ENCODE measurements at regions not wholly inside any gene's neighbourhood (a gene's known extent, or its start where the extent isn't known, plus 50 kb on each side); places are given as distances from the start of the nearest gene placed in this dataset.

GRCh38 chr1:226816576-226816975 lies 53.8 kb upstream of the PSEN2 start:
- DNase-seq: no peak

GRCh38 chr1:226814751-226815537 lies 55.5 kb upstream of the PSEN2 start:
- no peak for DNase-seq

DNA sequence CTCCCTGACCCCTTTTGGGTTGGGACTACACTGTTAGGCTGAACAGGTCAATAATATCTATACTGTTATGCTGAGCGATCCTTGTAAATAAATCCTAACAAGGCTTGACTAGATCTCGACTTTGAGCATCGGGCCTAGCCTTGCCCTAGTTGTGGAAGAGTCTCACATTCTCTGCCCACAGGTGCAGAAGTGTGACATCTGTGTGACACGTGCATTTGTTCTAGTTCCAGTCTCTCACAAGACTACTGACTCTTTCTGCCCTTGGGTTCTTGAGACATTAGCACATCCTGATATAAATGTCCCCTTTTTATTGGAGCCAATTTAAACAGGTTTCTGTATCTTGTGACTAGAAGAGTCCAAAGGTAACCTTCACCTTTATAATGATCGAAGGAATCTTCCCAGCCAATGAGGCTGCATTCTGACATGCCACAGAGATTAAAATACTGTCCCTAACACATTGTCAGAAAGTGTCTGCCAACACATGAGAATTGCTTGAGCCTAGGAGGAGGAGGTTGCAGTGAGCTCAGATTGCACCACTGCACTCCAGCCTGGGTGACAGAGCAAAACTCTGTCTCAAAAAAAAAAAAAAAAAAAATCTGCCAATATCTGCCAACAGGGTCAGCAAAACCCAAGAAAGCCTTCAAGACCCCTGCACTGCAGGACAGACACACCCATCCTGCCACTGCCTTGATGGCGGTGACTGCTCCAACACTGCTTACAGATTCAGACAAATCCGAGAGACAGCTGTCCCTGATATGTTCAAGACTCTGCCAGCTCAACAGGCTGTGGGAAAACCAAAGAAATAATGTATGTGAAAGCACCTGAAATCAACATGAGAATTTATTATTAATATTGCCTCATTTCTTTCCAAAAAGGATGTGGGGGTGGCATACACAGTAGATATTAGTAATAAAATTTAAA lies 56.5 kb upstream of the PSEN2 start:
- DNase-seq: no peak

- no peak for DNase-seq
These were observed 59.7 kb upstream of the PSEN2 start for GRCh38 chr1:226810681-226811080.

GRCh38 chr1:226809785-226810571 lies 60.4 kb upstream of the PSEN2 start:
- no peak for DNase-seq

DNA sequence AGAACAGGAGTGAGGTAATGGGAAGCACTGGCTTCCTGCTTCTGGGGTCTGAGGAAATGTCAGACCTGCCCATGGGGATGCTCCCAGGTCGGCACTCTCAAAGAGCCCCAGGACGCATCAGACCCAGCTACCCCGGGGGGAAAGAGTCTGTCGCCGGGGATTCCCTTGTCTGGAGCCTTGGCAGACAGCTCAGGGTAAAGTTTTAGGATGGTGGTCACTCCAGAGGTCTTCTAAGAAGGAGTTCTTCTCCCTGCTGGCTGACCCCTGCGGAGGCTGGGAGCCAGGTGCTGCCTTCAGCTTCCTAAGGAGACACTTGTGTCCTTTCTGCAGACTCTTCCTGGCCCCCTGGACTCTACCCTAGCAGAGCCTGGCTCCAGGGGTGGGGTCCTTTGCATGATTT lies 61.9 kb upstream of the PSEN2 start:
- DNase-seq: no peak

- DNase-seq: no peak
These were observed 63.4 kb upstream of the PSEN2 start for GRCh38 chr1:226806988-226807387.

DNA sequence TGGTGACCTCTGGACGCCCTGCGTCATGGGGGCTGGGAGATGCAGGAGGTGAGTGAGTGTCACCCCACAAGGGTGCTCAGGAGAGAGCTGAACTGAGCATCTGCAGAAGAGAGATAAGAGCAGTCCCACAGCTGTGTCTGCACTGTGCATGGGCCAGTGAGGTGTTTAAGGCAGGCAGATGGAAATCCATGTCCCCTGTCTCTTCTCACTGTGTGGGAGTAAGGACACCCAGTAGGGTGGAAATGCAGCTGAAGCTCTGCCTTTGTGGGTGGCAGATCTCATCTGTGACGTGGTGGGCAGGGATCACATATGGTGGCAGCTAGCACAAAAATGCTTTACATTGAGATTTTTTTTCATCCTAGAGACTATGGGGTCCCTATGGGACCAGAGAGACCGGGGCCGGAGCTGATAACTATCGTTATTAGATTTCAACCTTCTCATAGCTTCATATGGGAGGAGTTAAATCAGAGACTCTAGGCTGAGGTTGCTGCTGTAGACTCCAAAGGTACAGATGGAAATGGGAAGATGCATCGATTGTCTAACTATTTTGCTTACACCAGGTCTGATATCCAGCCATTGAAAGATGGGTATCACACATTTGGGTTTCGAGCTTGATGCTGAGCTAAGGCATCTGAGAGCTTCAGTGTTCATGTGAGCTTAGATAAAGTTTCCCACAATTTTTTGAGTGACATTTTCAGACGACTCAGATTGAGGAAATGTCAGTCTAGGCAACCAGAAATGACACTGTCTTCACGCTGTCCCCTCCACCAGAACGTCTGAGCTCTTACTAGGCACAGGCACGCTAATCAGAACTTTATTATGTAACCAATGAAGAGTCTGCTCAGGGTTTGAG lies 65.3 kb upstream of the PSEN2 start:
- DNase-seq: no peak

GRCh38 chr1:226800763-226801380 lies 61.8 kb upstream of the ITPKB start:
- no peak for DNase-seq

GRCh38 chr1:226799634-226800281 lies 60.7 kb upstream of the ITPKB start:
- DNase-seq: no peak

DNA sequence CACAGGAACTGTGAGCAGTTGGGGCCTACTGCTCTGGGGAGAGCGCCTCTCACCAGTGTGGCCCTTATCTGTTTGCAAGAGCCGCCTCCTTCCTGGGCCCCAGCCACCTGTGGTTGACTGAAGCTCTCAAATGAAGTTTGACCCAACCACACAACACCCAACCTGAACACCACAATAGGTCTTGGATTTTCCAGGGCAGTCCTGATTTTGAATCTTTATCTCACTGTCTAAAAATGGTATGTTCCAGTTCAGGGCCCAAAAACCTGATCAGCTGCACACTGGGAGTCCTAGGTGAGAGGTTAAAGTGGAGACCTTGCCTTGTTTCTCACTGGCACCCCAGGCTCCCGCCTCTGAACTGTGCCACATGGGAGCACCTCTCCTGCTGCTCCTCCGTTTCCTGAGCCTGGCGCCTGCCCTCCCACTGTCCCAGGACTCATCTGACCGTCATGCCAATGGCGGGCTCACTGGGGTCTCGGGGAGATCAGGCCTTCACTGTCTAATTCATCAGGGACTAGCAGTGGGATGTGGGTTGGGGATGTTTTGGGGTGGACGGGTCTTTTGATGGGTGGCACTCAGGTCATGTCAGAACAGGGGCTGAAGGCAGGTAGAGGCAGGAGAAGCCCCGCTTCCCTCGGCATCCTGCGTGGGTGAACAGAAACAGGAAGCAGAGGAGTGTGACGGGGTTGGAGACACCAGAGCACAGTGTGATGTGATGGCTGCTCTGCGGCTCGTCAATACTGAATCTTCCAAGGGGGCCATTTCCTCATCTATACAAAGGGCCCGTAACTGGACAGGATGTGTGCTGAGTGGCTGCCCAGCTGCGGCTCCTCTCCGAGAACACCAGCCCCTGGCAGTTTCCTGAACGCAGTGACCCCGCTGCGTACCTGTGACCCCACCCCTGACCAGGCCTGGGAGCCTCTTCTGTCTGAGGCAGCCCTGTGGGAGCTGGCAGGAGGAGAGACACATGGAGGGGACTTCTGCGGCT lies 59.6 kb upstream of the ITPKB start:
- peak; percentile 64 for DNase-seq

DNA sequence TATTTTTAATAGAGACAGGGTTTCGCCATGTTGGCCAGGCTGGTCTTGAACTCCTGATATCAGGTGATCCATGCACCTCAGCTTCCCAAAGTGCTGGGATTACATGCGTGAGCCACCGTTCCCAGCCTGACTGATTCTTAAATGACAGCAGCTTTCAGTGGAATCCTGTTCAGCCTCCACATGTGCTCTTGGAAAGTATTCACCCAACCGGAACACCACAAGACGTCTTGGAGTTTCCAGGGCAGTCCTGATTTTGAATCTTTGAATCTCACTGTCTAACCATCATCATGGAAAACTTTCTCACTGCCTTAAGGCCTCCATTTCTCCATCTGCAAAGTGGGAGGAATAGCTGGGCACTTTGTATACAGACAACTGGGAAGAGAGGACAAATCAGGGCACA lies 58.1 kb upstream of the ITPKB start:
- DNase-seq: no peak

GRCh38 chr1:226793620-226794276 lies 54.7 kb upstream of the ITPKB start:
- no peak for DNase-seq

GRCh38 chr1:226792368-226792767 lies 53.3 kb upstream of the ITPKB start:
- no peak for DNase-seq

- DNase-seq: peak; percentile 10
These were observed 51.6 kb upstream of the ITPKB start for GRCh38 chr1:226790545-226791181.

DNA sequence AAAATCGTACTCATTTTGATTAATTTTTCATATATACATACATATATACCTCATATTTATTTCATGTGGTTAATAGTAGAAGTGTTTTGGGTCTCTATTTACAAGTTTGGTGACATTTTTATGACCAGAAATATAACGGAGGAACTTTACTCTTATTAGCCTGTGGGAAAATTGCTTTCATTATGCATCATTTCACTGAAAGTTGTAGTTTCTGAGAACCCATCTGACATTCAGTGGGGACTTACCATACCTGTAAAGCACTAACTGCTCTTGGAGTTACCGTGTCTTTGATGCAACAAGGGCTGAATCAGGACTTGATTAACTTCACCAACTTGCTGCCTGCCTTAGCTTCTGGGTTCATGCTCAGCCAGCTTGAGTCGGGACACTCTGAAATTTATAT lies 49.9 kb upstream of the ITPKB start:
- no peak for DNase-seq
